Right lobe of liver (tissue), 6 donors: ENCODE measurements at regions not wholly inside any gene's neighbourhood (a gene's known extent, or its start where the extent isn't known, plus 50 kb on each side); places are given as distances from the start of the nearest gene placed in this dataset.
A peak's percentile ranks its signal among the peaks of the same experiment; 100 is the strongest.
"Not testable (repeated sequence)": the region's sequence is repeated elsewhere in the genome, so short reads cannot be mapped to it uniquely, and the experiment has no call there.

ENCODE experiments used
- ATAC-seq, 4 donors: fragments of 200-7000 bp; cut with Tn5 transposase; one replicate each; pipeline ENCODE4 v1.9.1; 2020; ENCODE audit warnings: mild to moderate bottlenecking in 4 of 4, moderate library complexity in 4 of 4
- DNase-seq, 3 donors: peaks; one replicate each; pipeline ENCODE4 v3.0.0-alpha.2; 2020
- H3K27ac ChIP-seq, 3 donors: fragments of 200-600 bp; one replicate each; pipeline ENCODE4 v1.8.0; 2022
- H3K27me3 ChIP-seq, 2 donors: fragments of 200-600 bp; one replicate each; pipeline ENCODE4 v1.8.0; 2022
- H3K36me3 ChIP-seq, 4 donors: fragments of 200-600 bp; sonication (generic) in 1 of 4; one replicate each; pipeline versions ENCODE4 v1.5.1 to v1.8.0; 2017 to 2022; ENCODE audit warnings: control low read depth in 1 of 4
- H3K4me1 ChIP-seq, 4 donors: fragments of 200-600 bp; sonication (generic) in 1 of 4; one replicate each; pipeline versions ENCODE4 v1.5.1 to v1.8.0; 2017 to 2022; ENCODE audit warnings: control low read depth in 1 of 4
- H3K4me3 ChIP-seq, 3 donors: fragments of 200-600 bp; one replicate each; pipeline ENCODE4 v1.8.0; 2022
- H3K9me3 ChIP-seq, 4 donors: fragments of 200-600 bp; sonication (generic) in 1 of 4; one replicate each; pipeline versions ENCODE4 v1.5.1 to v1.8.0; 2017 to 2022; ENCODE audit warnings: control low read depth in 1 of 4
- CTCF ChIP-seq, 4 donors: fragments of 200-600 bp in 3 of 4; fragments of 450-650 bp in 1 of 4; IDR thresholded peaks; one replicate each; pipeline versions ENCODE4 v1.5.1 to v1.8.0; 2016 to 2022; ENCODE audit warnings: antibody characterized with exemption in 4 of 4, mild to moderate bottlenecking in 2 of 4
- POLR2A ChIP-seq: fragments of 450-650 bp; IDR thresholded peaks from one replicate; pipeline ENCODE4 v1.6.1; 2017; ENCODE audit warnings: antibody characterized with exemption, mild to moderate bottlenecking
- WGBS: methylation state at CpG from one replicate; pipeline ENCODE4 v1.1.6; 2018; ENCODE audit warnings: low coverage, low lambda C conversion rate; ENCODE audit not compliant: insufficient coverage; ENCODE audit errors: missing lambda C conversion rate; 5-methylcytosine and 5-hydroxymethylcytosine counted together
- intact Hi-C, 2 donors: fragments of 100-400 bp; cut with DNase I; formaldehyde crosslinking; loops; one replicate each; pipeline versions ENCODE4 v1.11.2 to v1.14.1; 2022
- donor health status: DM: no; HTN: yes; CAD: no.
- donor health status: DM: no; HTN: no; CAD: no.
- donor health status: DM: no; HTN: no; CAD: no.
- donor health status: DM: no; HTN: yes; CAD: no.
- donor health status: DM: no; HTN: yes; CAD: no.

GRCh38 chr6:51301962-51302361 lies 483.3 kb downstream of the TFAP2B start:
- no peak for TF ChIP-seq POLR2A
- TF ChIP-seq CTCF (IDR thresholded peaks at IDR 0.05), result no peak
- no peak for ATAC-seq
- Histone ChIP-seq H3K36me3 (no peaks in the 10 kb centered on the region), H3K27me3 (no peaks in the 10 kb centered on the region), H3K4me1 (no peaks in the 10 kb centered on the region), H3K27ac (no peak overlapping the region), H3K9me3 (no peaks in the 10 kb centered on the region), H3K4me3 (no peak overlapping the region)
- intact Hi-C loops, result no loop called here
- 26% methylated on average over 3 of the region's 3 CpGs for WGBS
- no peak for DNase-seq

- intact Hi-C loops, result no loop called here
- H3K27ac ChIP-seq, result no peak overlapping the region
- ATAC-seq, result no peak
- no peaks in the 10 kb centered on the region for H3K36me3 ChIP-seq
- H3K4me1 ChIP-seq, result no peaks in the 10 kb centered on the region
- no peak overlapping the region for H3K4me3 ChIP-seq
- DNase-seq, result no peak
- H3K27me3 ChIP-seq, result no peaks in the 10 kb centered on the region
- TF ChIP-seq CTCF (IDR thresholded peaks at IDR 0.05) (no peak), POLR2A (no peak)
- 96% methylated on average over 2 of the region's 2 CpGs for WGBS
- H3K9me3 ChIP-seq, result no peaks in the 10 kb centered on the region
Measured at GRCh38 chr6:51302431-51302830, 483.8 kb downstream of the TFAP2B start.

- no peaks in the 10 kb centered on the region for H3K27me3 ChIP-seq
- no peaks in the 10 kb centered on the region for H3K9me3 ChIP-seq
- H3K4me1 ChIP-seq, result no peaks in the 10 kb centered on the region
- TF ChIP-seq POLR2A, result no peak
- no peak overlapping the region for H3K27ac ChIP-seq
- no peak overlapping the region for H3K4me3 ChIP-seq
- 64% methylated on average over 2 of the region's 2 CpGs for whole genome bisulfite sequencing
- no peaks in the 10 kb centered on the region for H3K36me3 ChIP-seq
- ATAC-seq, result no peak
- DNase-seq, result no peak
- intact Hi-C loops, result no loop called here
Measured at GRCh38 chr6:51303338-51303737, 484.7 kb downstream of the TFAP2B start.

- no peaks in the 10 kb centered on the region for H3K27me3 ChIP-seq
- H3K4me3 ChIP-seq, result no peak overlapping the region
- intact Hi-C loops, result no loop called here
- ATAC-seq, result peak; percentile 88 to 99 (median 96)
- no peak overlapping the region for H3K27ac ChIP-seq
- no peak for TF ChIP-seq CTCF (IDR thresholded peaks at IDR 0.05)
- no peak for TF ChIP-seq POLR2A
- WGBS, result 45% methylated on average over 2 of the region's 2 CpGs
- DNase-seq, result peak in 1 of 3 donors; percentile 50
- H3K4me1 ChIP-seq, result peaks cover 0 to 11% (median 3%) of the 10 kb centered on the region in 4 donors
- no peaks in the 10 kb centered on the region for H3K9me3 ChIP-seq
- no peaks in the 10 kb centered on the region for H3K36me3 ChIP-seq
Measured at GRCh38 chr6:51314965-51315364, 496.3 kb downstream of the TFAP2B start.

GRCh38 chr6:51318674-51319073 lies 500.0 kb downstream of the TFAP2B start:
- intact Hi-C loops, result no loop called here
- H3K4me1 ChIP-seq, result peaks cover 0 to 11% (median 3%) of the 10 kb centered on the region in 4 donors
- H3K4me3 ChIP-seq, result no peak overlapping the region
- WGBS, result 71% methylated on average over 5 of the region's 5 CpGs
- no peak for ATAC-seq
- no peaks in the 10 kb centered on the region for H3K36me3 ChIP-seq
- H3K27me3 ChIP-seq, result no peaks in the 10 kb centered on the region
- H3K9me3 ChIP-seq, result no peaks in the 10 kb centered on the region
- H3K27ac ChIP-seq, result no peak overlapping the region
- TF ChIP-seq POLR2A, result no peak
- no peak for DNase-seq

- DNase-seq, ATAC-seq, H3K27me3 ChIP-seq, H3K4me3 ChIP-seq, H3K4me1 ChIP-seq, H3K27ac ChIP-seq, intact Hi-C loops, H3K36me3 ChIP-seq, H3K9me3 ChIP-seq: not testable (repeated sequence)
- 89% methylated on average over 3 of the region's 3 CpGs for WGBS
Measured at GRCh38 chr6:51321477-51321876, 502.8 kb downstream of the TFAP2B start.
